ENCODE measurements at regions not wholly inside any gene's neighbourhood (a gene's known extent, or its start where the extent isn't known, plus 50 kb on each side); places are given as distances from the start of the nearest gene placed in this dataset.

DNA sequence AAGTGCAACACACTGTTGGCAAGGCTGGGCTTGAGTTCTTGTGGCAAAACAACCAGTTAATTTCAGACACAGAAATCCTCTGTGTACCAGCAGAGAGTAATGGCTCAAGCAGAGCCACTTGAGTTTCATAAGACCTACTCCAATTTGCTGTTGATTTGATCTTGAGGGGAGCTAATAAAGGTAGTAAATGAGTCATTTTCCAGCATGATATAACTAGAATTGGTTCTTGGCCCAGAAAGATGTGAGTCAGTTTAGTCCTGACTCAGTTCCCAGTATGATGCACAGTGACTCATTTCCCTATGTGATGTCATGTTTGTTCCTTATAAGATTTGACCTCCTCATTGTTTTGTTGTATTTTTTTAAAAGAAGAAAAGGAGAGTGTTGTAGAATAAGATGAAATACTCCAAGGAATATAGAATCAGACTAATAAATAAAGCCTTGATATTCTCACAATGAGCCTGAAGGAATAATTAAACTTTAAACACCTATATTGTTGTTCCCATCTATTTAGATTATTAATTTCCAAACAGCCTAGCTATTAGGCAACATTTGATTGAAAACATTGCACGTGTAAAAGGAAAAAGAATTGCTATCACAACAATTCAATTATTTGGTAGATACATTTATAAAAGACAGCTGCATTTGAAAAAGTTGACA, 186.2 kb downstream of the REEP3 start:
- in situ Hi-C loops (cut with MboI; ENCODE audit: low sequenced_read_pairs): loop anchor here (25.0 kb wide), 2 partner anchors 495 to 1120 kb away; no protein-coding TSS in a partner anchor

DNA sequence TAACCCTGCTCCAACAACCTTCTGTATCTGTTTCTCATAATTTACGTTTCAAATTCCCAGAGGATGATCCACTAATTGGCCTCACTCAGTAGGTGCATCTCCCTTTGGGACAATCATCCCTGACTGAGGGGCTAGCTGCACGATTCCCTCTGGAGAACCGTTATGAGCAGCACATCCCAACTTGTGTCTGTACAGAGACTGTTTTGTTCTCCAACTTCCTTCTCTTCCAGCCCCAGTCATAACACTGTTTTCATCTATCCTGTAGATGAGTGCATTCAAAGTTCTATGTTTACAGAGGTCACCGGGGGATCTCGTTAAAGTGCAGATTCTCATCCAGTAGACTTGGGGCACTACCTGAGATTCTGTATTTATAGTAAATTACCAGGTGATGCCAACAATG, 187.2 kb downstream of the REEP3 start:
- in situ Hi-C loops (cut with MboI; ENCODE audit: low sequenced_read_pairs): loop anchor here (25.0 kb wide), 2 partner anchors 496 to 1121 kb away; no protein-coding TSS in a partner anchor

DNA sequence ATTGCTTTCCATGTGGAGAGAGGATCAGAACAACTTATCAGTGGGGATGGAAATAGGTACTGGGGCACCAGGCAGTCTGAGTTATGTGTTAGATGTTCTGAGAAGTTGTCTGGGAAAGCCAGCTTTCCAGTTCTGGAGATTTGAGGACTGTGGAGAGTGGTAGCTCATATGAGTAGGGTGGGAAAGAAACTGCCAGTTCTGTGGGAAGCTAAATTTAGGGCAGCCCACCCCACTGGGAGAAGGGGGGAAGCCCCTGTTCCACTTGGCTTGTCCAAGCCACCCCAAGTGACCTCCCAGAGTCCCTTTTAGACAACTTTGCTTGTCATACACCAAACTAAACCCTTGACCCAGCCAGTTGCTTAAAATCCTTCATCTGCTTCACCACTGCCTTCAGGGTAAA, 189.5 kb downstream of the REEP3 start:
- in situ Hi-C loops (cut with MboI; ENCODE audit: low sequenced_read_pairs): loop anchor here (25.0 kb wide), 2 partner anchors 498 to 1123 kb away; no protein-coding TSS in a partner anchor

DNA sequence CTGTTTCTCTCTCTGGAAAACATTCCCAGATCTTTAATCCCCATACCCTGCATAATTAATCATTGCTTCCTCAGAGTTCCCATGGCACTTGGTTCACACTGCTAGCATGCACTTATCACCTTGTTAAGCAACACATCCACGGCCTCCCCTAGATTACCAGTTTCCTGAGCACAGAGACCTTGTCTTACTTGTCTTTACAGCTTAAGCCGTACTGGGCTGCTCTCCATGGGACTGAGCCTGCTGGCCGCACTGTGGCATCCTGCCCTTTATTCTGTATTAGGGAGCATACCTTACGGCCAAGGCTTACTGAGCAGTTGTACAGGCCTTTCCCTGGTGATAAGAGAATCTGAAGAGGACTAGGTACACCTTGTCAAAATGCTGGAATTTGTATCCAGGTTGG, 190.2 kb downstream of the REEP3 start:
- in situ Hi-C loops (cut with MboI; ENCODE audit: low sequenced_read_pairs): loop anchor here (25.0 kb wide), 2 partner anchors 499 to 1124 kb away; no protein-coding TSS in a partner anchor

DNA sequence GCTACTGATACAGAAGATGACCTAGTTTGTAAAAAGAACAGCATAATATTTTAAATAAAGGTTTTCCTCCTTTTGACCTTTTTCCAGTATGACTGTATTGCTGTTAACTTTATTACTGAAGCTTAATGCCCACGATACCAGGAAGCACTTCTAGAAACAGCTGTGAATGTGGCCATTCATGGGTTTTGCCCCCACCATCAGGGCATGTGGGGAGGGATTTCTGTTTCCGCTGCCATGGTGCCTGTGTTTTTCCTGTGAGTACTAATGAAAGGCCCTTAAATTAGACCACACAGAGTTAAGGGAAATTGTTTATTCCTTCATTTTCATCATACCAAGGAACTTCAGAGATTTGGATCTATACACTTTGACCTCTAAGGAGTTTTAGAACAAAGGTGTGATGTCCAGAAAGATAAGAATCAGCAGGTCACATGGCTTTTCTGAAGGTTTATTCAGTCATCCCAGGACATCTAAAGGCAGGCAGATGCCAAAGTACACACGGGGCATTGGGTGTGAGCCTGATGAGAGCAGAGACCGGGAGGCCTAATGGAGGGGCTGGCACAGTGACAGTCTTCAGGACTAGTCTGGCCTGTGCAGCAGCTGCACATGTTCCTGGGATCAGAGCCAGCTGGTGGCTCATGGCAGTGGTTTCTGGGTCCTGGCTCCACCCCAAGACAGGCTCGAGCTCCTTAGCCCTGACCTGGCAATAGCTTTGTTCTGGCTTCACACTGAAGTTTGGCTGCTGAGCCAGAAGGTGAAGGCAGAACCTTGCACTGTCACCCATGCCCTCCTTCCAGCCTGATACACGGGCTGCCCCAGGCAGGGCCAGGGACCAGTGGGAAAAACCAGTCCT, 190.9 kb downstream of the REEP3 start:
- in situ Hi-C loops (cut with MboI; ENCODE audit: low sequenced_read_pairs): loop anchor here (25.0 kb wide), 2 partner anchors 500 to 1125 kb away; no protein-coding TSS in a partner anchor

DNA sequence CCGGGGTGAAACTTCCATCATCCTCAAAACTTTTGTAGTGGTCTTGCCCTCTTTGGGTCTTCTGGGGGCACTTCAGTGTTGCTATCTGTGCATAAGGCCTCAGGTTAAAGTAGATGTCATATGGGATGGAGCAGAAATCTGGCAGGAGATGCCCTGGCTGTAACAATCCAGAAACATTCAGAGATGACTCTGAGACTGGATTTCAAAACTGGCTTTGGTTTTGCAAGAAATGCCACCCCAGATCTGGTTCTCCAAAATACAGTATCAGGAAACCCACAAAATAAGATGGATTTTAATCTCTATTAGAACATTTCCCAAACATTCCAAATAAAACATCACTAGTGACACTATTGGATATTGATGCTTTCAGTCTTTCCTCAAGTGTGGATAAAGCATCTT, 191.5 kb downstream of the REEP3 start:
- in situ Hi-C loops (cut with MboI; ENCODE audit: low sequenced_read_pairs): loop anchor here (25.0 kb wide), 2 partner anchors 500 to 1125 kb away; no protein-coding TSS in a partner anchor

DNA sequence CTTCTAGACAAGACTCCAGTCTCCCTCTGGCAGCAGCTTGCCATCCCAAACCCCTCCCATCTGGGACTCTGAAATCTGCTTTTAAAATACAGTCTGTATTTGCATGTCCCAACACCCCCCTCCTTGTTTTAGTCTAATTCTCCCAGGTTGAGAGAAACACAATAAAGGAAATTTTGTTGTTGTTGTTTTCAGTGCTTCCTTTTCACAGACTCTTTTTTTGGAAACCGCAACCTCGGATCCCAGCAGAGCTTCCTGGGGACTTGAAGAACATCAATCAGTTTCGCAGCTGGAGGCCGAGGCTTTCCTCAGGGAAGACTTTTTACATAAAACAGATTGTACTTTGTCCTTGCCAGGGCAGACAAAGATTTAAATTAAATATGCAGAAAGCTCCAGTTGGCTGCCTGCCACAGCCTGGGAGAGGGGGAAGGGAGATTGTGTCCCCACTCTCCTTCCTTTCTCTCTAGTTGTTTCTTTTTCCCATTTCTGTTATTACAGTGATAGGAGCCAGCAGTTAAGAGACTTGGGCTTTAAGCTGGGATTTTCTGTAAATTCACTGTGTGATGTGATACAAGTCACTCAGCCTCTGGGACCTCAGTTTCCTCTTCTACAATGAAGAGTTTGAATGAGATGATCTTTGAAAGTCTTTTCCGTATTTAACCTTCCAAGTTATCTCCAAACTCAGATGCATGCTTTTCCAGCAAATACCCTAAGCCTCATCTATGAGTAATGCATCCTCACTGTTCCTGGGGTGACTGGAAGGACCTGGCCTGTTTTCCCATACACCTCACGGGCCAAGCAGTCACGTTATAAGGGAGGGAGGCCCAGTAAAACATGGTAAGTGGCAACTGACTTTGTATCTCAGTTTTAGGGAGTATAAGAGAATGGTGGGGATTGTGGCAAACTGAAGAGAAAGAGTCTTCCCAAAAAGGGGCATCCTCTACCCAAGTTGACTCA, 192.3 kb downstream of the REEP3 start:
- in situ Hi-C loops (cut with MboI; ENCODE audit: low sequenced_read_pairs): loop anchor here (25.0 kb wide), 2 partner anchors 501 to 1126 kb away; no protein-coding TSS in a partner anchor

DNA sequence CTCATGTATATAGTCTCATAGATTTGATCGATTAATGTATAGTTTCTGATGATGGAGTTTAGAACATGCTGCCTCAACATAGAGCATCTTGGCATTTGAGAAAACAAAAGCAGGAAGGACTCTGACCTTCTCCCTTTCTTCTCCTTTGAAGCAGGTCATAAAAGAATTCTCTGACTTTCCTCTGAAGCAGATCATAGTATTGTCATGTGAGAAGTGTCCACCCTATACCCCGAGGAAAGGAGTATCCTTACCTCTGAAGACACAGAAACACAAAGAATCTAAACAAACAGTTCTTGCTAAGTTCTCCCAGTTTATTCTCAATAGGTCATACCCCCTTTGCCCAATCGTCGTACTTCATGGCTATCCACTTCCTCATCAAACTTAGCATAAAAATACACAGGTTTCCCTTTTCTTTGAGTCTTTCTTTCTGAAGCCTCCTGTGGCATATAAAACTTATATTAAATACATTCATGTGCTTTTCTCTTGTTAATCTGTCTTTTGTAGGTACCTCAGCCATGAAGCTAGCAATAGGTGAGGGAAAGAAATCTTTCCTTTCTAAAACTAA, 194.9 kb downstream of the REEP3 start:
- in situ Hi-C loops (cut with MboI; ENCODE audit: low sequenced_read_pairs): loop anchor here (25.0 kb wide), 2 partner anchors 504 to 1129 kb away; no protein-coding TSS in a partner anchor

DNA sequence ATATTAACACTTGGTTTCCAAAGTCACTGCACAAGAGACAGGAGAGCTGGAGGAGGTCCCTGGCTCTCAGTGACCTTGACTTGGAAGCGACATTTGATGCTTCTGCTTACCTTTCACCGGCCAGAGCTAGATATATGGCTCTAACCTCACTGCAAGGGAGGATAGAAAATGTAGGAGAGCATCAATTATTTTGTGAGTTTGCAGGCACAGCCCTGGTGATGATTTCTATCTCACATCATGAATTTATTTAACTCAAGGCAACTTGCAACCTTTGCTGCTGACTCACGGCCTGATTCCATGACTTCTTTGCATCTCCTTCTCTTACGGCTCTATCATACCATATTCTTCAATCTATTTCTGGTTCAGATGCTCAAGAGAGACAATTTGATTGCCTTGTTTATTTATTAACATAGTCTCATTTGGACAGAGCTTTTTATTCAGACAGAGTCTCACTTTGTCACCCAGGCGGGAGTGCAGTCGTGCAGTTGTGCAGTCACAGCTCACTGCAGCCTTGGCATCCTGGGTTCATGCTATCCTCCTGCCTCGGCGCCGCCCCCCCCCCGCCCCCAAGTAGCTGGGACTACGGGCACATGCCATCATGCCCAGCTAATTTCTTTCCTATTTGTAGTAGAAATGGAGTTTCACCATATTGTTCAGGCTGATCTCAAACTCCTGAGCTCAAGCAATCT, 196.0 kb downstream of the REEP3 start:
- in situ Hi-C loops (cut with MboI; ENCODE audit: low sequenced_read_pairs): loop anchor here (25.0 kb wide), 2 partner anchors 505 to 1130 kb away; no protein-coding TSS in a partner anchor

DNA sequence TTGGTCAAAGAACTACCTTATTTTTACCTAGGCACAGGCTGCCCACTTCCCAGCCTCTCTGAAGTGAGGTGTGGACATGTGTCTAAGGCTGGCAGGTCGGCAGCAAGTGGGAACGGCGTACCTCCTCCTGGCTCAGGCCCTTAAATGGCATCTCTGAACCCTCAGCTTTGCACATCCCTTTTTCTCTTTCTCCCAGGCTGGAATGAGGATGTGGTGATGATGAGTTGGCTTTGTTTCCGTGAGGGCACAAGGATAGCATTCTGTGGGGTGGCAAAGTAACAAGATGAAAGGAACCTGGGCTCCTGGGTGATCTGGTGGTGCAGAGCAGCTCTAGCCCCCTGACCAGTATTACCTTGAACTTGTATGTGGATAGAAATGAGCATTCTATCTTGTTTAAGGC, 196.8 kb downstream of the REEP3 start:
- in situ Hi-C loops (cut with MboI; ENCODE audit: low sequenced_read_pairs): loop anchor here (25.0 kb wide), 2 partner anchors 506 to 1131 kb away; no protein-coding TSS in a partner anchor

DNA sequence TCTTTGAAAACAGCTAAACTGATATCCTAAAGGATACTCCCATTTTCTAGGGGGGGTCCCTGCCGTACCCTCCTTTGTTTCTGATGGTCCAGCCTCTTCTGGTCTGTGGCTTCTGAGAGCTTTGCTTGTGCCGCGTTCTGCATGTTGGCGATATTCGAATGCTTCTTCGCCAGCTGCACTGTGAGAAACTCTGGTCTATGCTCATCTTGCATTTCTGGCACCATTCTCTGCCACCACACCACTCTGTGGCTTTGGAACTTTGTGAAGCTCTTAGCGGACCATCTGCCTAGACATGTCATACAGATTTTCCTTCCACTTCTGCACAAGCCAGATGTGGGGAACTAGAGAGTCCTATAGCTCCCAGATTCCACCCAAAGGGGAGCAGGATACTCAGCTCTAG, 197.2 kb downstream of the REEP3 start:
- in situ Hi-C loops (cut with MboI; ENCODE audit: low sequenced_read_pairs): loop anchor here (25.0 kb wide), 2 partner anchors 506 to 1131 kb away; no protein-coding TSS in a partner anchor

DNA sequence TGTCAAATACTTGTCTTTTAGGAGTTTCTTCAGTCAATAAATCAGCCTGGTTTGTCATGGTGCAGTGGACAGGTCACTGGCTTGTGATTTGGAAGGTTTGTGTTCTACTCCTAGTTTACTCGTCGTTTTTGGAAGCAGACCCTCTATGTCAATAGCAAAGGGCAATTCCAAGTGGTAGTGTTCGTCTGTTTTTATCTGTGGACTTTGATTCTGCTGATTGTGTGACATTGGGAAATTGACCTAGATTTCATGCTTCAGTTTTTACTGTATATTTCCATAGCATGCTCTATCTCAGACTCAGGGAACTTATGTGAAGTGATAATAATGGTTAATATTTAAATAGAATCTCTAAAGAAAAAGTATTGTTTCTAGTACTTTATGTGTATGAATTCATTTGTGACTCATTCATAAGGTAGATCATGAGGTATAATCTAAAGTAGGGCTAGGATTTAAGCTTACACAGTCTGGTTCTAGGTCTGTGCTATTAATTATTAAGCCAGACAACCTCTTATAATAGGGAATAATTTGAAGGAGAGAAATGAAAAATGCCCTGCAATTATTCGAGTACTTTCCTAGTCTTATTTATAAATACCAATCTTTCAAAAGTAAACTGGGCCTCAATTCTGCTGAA, 198.1 kb downstream of the REEP3 start:
- in situ Hi-C loops (cut with MboI; ENCODE audit: low sequenced_read_pairs): loop anchor here (25.0 kb wide), 2 partner anchors 507 to 1132 kb away; no protein-coding TSS in a partner anchor

DNA sequence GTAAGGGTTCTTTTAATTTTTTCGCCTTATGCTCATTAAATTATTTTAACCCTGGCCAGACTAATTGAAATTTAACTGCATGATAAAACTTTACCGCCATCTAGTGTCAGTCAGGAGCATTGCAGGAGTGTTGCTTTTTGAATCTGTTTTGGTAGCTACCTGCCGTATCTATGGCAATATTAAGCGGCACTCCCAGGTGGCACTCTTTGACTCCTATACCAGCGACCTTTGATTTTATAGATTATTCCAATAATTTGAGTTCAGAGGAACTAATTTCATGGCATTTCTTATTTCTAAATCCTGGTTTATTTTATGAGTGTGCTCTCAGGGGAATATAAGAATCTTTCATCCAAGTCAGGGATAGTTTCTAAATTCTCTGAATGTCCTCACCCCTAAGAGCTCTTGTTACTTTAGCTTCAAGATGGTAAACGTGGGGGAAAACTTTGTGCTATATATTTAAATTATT, 198.9 kb downstream of the REEP3 start:
- in situ Hi-C loops (cut with MboI; ENCODE audit: low sequenced_read_pairs): loop anchor here (25.0 kb wide), 2 partner anchors 508 to 1133 kb away; no protein-coding TSS in a partner anchor

DNA sequence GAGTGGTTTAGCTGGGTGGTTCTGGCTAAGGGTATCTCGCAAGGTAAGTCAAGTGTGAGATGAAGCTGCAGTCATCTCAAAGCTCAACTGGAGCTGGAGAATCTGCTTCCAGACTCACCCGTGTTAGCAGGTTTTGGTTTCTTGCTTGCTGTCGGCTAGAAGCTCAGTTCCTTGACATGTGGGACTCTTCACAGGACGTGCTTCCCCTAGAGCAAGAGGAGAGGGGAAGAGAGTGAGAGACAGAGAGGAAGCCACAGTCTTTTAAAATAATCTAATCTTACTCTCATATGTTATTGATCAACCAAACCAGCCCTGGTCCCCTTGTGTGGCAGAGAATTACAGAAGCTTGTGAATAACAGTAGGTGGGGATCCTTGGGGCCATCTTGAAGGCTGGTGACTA, 199.5 kb downstream of the REEP3 start:
- in situ Hi-C loops (cut with MboI; ENCODE audit: low sequenced_read_pairs): loop anchor here (25.0 kb wide), 2 partner anchors 508 to 1133 kb away; no protein-coding TSS in a partner anchor

DNA sequence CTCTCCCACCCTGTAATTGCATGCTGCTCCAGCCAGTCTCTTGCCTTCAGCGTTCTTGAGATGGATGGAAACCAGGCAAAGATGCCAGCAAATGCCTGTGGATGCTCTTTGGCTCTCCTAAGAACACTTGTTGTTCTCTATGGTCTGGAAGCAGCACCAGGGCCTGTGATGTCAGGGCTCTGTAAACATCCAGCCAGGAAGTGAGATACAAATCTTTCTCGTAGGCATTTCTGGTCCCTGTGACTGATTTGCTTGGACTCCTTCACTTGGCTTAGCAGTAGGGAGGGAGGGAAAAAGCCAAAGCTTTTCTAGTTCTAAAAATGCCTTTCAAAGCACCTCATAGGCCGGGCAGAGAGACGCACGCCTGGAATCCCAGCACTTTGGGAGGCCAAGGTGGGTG, 201.3 kb downstream of the REEP3 start:
- in situ Hi-C loops (cut with MboI; ENCODE audit: low sequenced_read_pairs): loop anchor here (25.0 kb wide), 2 partner anchors 510 to 1135 kb away; no protein-coding TSS in a partner anchor

DNA sequence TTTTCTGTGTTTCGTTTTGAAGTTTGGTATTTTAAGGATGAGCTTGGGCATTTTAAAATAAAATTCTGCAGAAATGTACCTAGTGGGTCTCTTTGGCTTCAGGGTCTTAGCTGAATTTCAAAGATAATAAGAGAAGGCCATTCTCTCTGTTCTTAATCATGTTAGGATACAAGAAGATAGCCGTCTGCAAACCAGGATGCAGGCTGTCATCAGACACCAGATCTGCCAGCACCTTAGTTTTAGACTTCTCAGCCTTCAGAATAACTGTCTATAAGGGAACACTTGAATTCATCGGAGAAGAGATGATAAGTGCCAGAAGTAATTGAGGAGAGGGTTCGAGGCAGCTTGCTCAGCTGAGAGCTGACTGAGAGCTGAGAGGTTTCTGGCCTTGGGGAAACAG, 202.1 kb downstream of the REEP3 start:
- in situ Hi-C loops (cut with MboI; ENCODE audit: low sequenced_read_pairs): loop anchor here (25.0 kb wide), 2 partner anchors 511 to 1136 kb away; no protein-coding TSS in a partner anchor

DNA sequence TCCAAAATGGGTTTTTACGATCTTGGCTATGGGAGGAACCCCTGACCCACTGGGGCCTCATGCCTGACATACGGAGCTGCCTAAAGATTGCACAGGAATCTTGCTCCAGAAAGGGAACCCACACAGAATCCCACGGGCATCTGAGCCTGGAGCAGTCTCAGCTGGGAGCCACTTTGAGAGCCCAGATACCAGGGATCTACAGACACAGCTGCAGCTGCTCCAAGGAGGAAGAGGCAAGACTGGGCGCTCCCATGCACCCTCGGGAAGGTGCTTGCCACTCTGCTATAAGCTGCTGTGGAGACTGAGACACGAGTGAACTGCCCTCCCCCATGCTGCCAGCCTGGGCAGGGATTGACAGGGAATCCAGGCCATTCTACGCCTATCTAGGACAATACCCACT, 202.5 kb downstream of the REEP3 start:
- in situ Hi-C loops (cut with MboI; ENCODE audit: low sequenced_read_pairs): loop anchor here (25.0 kb wide), 2 partner anchors 511 to 1136 kb away; no protein-coding TSS in a partner anchor

DNA sequence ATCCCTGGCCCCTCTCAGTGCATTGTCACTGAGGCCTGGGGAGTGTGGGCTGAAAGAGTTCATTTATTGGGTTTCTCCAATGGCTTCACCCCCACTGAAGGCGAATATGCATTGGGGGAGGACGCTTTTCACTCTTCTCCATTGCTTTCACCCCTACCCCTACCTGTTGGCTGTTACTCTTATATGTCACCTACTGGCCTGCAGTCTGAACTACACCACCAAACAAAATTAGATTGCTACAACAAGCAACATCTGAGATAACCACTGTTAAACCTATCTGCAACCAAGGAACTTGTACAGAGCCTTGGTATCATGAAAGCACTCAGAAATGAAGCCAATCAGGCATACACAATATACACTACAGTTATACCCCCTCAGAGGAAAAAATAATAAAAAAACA, 203.7 kb downstream of the REEP3 start:
- in situ Hi-C loops (cut with MboI; ENCODE audit: low sequenced_read_pairs): loop anchor here (25.0 kb wide), 2 partner anchors 513 to 1138 kb away; no protein-coding TSS in a partner anchor
